ENCODE measurements at regions not wholly inside any gene's neighbourhood (a gene's known extent, or its start where the extent isn't known, plus 50 kb on each side); places are given as distances from the start of the nearest gene placed in this dataset.

GRCh38 chr2:188713961-188714360, 260.2 kb upstream of the COL3A1 start:
- DNase-seq: no peak
- H3K27me3 Mint-ChIP-seq (ENCODE audit: low read depth in 3 of 3): no peaks in the 10 kb centered on the region
- Histone ChIP-seq H3K79me2 (ENCODE audit: insufficient read depth, low read length) (no peaks in the 10 kb centered on the region), H3K36me3 (replicated peaks in 1 of 2; ENCODE audit: control insufficient read depth in 1 of 2, insufficient read depth in 2 of 2, low read length in 2 of 2) (no peaks in the 10 kb centered on the region), H3K9ac (ENCODE audit: insufficient read depth, low read length, poor library complexity, severe bottlenecking) (no peak overlapping the region), H3K4me1 (ENCODE audit: control insufficient read depth in 1 of 2, insufficient read depth in 2 of 2, low read length in 2 of 2) (no peaks in the 10 kb centered on the region), H3K9me3 (replicated peaks in 1 of 2; ENCODE audit: control insufficient read depth in 1 of 2, insufficient read depth in 1 of 2, low read length in 2 of 2) (peaks cover 4 to 6% of the 10 kb centered on the region in 2 donors), H3K4me2 (replicated peaks; ENCODE audit: extremely low read depth, low read length, poor library complexity, severe bottlenecking) (no peak overlapping the region), H2AFZ (ENCODE audit: insufficient read depth, low read depth, low read length, poor library complexity, severe bottlenecking) (no peak overlapping the region), H3K27ac (ENCODE audit: low read depth in 1 of 2, low read length in 2 of 2) (no peak overlapping the region), H3K4me3 (replicated peaks in 1 of 3; ENCODE audit: low read depth in 2 of 3, low read length in 3 of 3) (no peak overlapping the region), H4K20me1 (ENCODE audit: insufficient read depth, low read length) (no peaks in the 10 kb centered on the region), H3K27me3 (ENCODE audit: control insufficient read depth in 2 of 2, insufficient read depth in 2 of 2, low read length in 2 of 2) (no peaks in the 10 kb centered on the region)
- peaks cover 4 to 18% (median 7%) of the 10 kb centered on the region in 7 donors for H3K9me3 Mint-ChIP-seq
- H3K4me1 Mint-ChIP-seq: no peaks in the 10 kb centered on the region
- intact Hi-C loops (cut with micrococcal nuclease): no loop called here
- TF ChIP-seq CTCF (IDR thresholded peaks at IDR 0.05): no peak
- H3K4me3 Mint-ChIP-seq: no peak overlapping the region
- no peak overlapping the region for H3K27ac Mint-ChIP-seq
- no peaks in the 10 kb centered on the region for H3K36me3 Mint-ChIP-seq
- no CpG with 5 or more reads among the region's 1 CpG for WGBS (ENCODE audit: insufficient coverage)

- intact Hi-C loops (cut with micrococcal nuclease): no loop called here
- Histone ChIP-seq H4K20me1 (ENCODE audit: insufficient read depth, low read length) (no peaks in the 10 kb centered on the region), H3K4me1 (ENCODE audit: control insufficient read depth in 1 of 2, insufficient read depth in 2 of 2, low read length in 2 of 2) (no peaks in the 10 kb centered on the region), H3K27ac (ENCODE audit: low read depth in 1 of 2, low read length in 2 of 2) (no peak overlapping the region), H3K9ac (ENCODE audit: insufficient read depth, low read length, poor library complexity, severe bottlenecking) (no peak overlapping the region), H2AFZ (ENCODE audit: insufficient read depth, low read depth, low read length, poor library complexity, severe bottlenecking) (no peak overlapping the region), H3K27me3 (ENCODE audit: control insufficient read depth in 2 of 2, insufficient read depth in 2 of 2, low read length in 2 of 2) (no peaks in the 10 kb centered on the region), H3K4me2 (replicated peaks; ENCODE audit: extremely low read depth, low read length, poor library complexity, severe bottlenecking) (no peak overlapping the region), H3K9me3 (replicated peaks in 1 of 2; ENCODE audit: control insufficient read depth in 1 of 2, insufficient read depth in 1 of 2, low read length in 2 of 2) (peaks cover 3 to 5% of the 10 kb centered on the region in 2 donors), H3K4me3 (replicated peaks in 1 of 3; ENCODE audit: low read depth in 2 of 3, low read length in 3 of 3) (no peak overlapping the region), H3K36me3 (replicated peaks in 1 of 2; ENCODE audit: control insufficient read depth in 1 of 2, insufficient read depth in 2 of 2, low read length in 2 of 2) (no peaks in the 10 kb centered on the region), H3K79me2 (ENCODE audit: insufficient read depth, low read length) (no peaks in the 10 kb centered on the region)
- H3K4me3 Mint-ChIP-seq: no peak overlapping the region
- H3K9me3 Mint-ChIP-seq: peaks cover 0 to 5% (median 4%) of the 10 kb centered on the region in 7 donors
- no peaks in the 10 kb centered on the region for H3K36me3 Mint-ChIP-seq
- TF ChIP-seq CTCF (IDR thresholded peaks at IDR 0.05): no peak
- no CpG with 5 or more reads among the region's 2 CpGs for WGBS (ENCODE audit: insufficient coverage)
- H3K27ac Mint-ChIP-seq: no peak overlapping the region
- H3K4me1 Mint-ChIP-seq: no peaks in the 10 kb centered on the region
- no peaks in the 10 kb centered on the region for H3K27me3 Mint-ChIP-seq (ENCODE audit: low read depth in 3 of 3)
- no peak for DNase-seq
Measured at GRCh38 chr2:188720811-188721605, 253.2 kb upstream of the COL3A1 start.

All from CD14-positive monocyte (primary cell).